ENCODE measurements at regions not wholly inside any gene's neighbourhood (a gene's known extent, or its start where the extent isn't known, plus 50 kb on each side); places are given as distances from the start of the nearest gene placed in this dataset.

GRCh38 chr22:49395617-49396016 lies 432.1 kb downstream of the BRD1 start:
- TF ChIP-seq CTCF (IDR thresholded peaks at IDR 0.05) (no peak), EP300 (IDR thresholded peaks at IDR 0.05) (no peak)

Measured in tibial nerve (tissue), 4 donors.